Aorta (tissue), 5 donors: ENCODE measurements at regions not wholly inside any gene's neighbourhood (a gene's known extent, or its start where the extent isn't known, plus 50 kb on each side); places are given as distances from the start of the nearest gene placed in this dataset.

Source experiments
- ATAC-seq: fragments of 200-7000 bp; cut with Tn5 transposase; one replicate; pipeline ENCODE4 v1.9.1; 2022; ENCODE audit warnings: moderate library complexity; ENCODE audit not compliant: low FRiP score
- DNase-seq, 2 donors: peaks; one replicate each; pipeline ENCODE4 v3.0.0-alpha.2; 2020
- H3K27ac ChIP-seq, 2 donors: one replicate each; pipeline ENCODE4 v1.5.1; 2013; ENCODE audit warnings: low read length in 2 of 2, mild to moderate bottlenecking in 2 of 2, moderate library complexity in 2 of 2, control low read depth in 1 of 2, inconsistent platforms in 1 of 2, low read depth in 1 of 2
- H3K27me3 ChIP-seq, 2 donors: one replicate each; pipeline ENCODE4 v1.6.1; 2013; ENCODE audit warnings: control low read depth in 1 of 2, low read length in 1 of 2, mild to moderate bottlenecking in 1 of 2, moderate library complexity in 1 of 2; ENCODE audit not compliant: insufficient read depth in 2 of 2, control insufficient read depth in 1 of 2
- H3K36me3 ChIP-seq, 2 donors: one replicate each; pipeline ENCODE4 v1.6.1; 2013; ENCODE audit warnings: control low read depth in 1 of 2, low read length in 1 of 2, mild to moderate bottlenecking in 1 of 2; ENCODE audit not compliant: insufficient read depth in 2 of 2, control insufficient read depth in 1 of 2
- H3K4me1 ChIP-seq, 2 donors: one replicate each; pipeline ENCODE4 v1.6.1; 2013; ENCODE audit warnings: low read length in 2 of 2, control low read depth in 1 of 2, mild to moderate bottlenecking in 1 of 2, moderate library complexity in 1 of 2; ENCODE audit not compliant: insufficient read depth in 2 of 2, control insufficient read depth in 1 of 2
- H3K4me3 ChIP-seq, 2 donors: one replicate each; pipeline ENCODE4 v1.5.1; 2013; ENCODE audit warnings: low read length in 2 of 2, control low read depth in 1 of 2, mild to moderate bottlenecking in 1 of 2
- H3K9me3 ChIP-seq: one replicate; pipeline ENCODE4 v1.6.1; 2013; ENCODE audit warnings: mild to moderate bottlenecking, low read length; ENCODE audit not compliant: control insufficient read depth
- WGBS, 2 donors: extraction: QIAGEN DNeasy Blood & Tissue Kit; methylation state at CpG; one replicate each; pipeline ENCODE4 v1.1.7; 2013; 5-methylcytosine and 5-hydroxymethylcytosine counted together
- intact Hi-C, 2 donors: fragments of 100-400 bp; cut with DNase I; formaldehyde crosslinking; loops; one replicate each; pipeline versions ENCODE4 v1.14.2 to v1.15.0; 2022
- donor health status: healthy with polysubstance abuse.
- donor health status: Bipolar disorder and iron deficiency.
- donor health status: DM: no; HTN: no; CAD: no.
- donor health status: DM: no; HTN: no; CAD: no.
- donor health status: DM: yes; HTN: yes; CAD: no.

DNA sequence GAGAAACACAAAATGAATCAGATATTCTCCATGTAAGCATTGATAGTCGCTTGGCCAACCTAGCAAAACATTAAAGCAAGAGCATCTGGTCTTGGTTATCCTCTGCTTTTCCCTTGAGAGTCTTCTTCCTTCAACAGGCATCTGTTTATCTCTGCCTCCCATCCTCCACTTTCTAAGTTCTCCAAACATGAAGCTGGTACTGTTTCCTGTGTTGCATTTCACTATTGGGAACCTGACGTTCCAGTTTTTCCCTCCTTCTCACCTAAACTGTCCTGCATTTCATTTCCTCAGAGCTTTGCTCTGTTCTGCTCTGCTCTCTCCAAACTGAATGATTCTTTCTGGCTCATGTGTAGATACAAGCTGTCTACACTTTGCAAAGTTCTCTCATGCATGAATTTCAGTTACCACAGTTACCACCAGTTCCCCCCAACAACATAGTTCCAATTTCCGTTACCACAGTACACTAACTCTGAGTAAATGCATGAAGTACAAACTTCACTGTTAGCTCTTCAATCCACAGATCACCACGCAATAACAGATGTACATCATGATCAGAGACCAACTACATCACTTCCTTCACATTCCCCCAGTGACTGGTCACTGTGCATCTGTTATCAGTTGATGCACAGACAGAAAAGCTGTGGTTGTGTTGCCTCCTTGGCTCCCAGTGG lies 86.7 kb upstream of the F13A1 start:
- intact Hi-C loops = no loop called here
- no peak overlapping the region for H3K27ac ChIP-seq
- peak; percentile 71 for ATAC-seq

DNA sequence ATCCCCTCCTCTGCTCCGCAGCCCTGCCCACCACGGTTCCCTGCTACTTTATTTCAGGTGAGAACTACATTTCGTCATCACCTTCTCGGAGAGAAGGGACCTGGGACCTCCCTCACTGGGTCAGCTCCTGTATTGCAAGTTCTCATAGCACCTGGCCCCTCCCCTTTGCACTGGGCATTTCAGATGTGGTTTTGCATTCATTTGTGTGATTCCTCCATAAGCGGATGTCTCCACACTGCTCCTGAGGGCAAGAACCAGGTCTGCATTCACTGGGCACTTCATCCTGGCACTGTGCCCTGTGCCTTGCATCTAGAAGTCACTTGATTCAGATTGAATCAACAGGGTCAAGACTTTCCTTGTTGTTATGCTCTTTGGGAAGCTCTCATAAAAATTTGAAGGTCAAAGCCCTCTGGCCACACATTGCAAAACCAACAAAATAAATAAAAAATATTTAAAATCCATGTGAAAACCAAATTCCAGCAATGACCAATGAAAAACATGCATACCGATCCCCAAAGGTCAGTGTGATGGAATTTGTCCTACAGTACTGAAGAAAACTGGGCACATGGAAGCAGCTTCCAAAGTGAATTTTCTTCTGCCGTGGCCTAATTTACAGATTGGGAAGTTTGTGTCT lies 89.1 kb upstream of the F13A1 start:
- Histone ChIP-seq H3K27me3 (no peaks in the 10 kb centered on the region), H3K4me3 (no peak overlapping the region), H3K9me3 (no peaks in the 10 kb centered on the region), H3K4me1 (no peaks in the 10 kb centered on the region), H3K27ac (no peak overlapping the region), H3K36me3 (no peaks in the 10 kb centered on the region)
- 86% methylated on average over 7 of the region's 7 CpGs for WGBS, 2 donors
- no peak for DNase-seq
- no peak for ATAC-seq
- intact Hi-C loops = no loop called here

More for the DNA sequence above, 86.7 kb upstream of the F13A1 start:
- H3K27me3 ChIP-seq = no peaks in the 10 kb centered on the region
- no peaks in the 10 kb centered on the region for H3K4me1 ChIP-seq
- DNase-seq = no peak
- H3K4me3 ChIP-seq = no peak overlapping the region
- H3K9me3 ChIP-seq = no peaks in the 10 kb centered on the region
- no peaks in the 10 kb centered on the region for H3K36me3 ChIP-seq
- WGBS, 2 donors = 81 to 85% methylated on average over 4 of the region's 4 CpGs

DNA sequence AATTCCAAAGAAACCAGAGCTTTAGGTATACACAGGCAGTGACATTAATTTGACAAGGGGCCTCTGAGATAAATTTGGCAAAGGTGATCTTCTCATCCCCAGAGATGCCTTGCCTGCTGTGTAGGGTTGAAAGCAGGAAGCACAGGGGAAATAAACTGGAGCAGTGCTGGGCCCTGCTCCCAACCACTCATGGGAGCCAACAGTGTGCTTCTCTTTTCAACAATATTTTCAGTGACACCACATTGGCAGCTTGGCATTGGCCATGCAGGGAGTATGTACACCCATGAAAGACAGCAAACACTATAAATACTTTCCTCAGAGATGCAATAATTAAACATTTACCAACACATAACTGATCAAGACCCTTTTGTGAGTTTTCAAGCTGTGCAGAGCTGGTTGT lies 90.7 kb upstream of the F13A1 start:
- H3K27ac ChIP-seq = no peak overlapping the region
- intact Hi-C loops = no loop called here
- H3K4me1 ChIP-seq = no peaks in the 10 kb centered on the region
- no peak overlapping the region for H3K4me3 ChIP-seq
- no peaks in the 10 kb centered on the region for H3K36me3 ChIP-seq
- H3K27me3 ChIP-seq = no peaks in the 10 kb centered on the region
- ATAC-seq (no peak), DNase-seq (no peak)
- H3K9me3 ChIP-seq = no peaks in the 10 kb centered on the region

DNA sequence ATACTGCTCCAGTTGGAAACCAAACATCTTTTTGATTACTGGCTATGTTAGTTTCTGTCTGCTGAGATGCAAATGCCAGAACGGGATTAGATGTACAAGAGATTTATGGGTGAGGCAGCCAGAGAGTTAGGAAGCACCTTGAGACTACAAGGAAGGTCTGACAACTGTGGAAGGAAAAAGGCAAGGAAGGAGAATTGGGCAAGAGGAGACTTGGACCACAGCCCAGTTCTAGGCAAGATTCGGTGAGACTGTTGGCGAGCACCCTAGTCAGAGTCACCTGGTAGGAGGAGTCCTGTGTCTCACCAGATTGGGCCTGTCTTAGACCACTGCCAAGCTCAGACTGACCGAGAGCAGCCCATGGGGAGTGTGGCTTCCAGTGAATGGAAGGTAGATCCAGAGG lies 91.8 kb upstream of the F13A1 start:
- DNase-seq (no peak), ATAC-seq (no peak)
- H3K36me3 ChIP-seq = no peaks in the 10 kb centered on the region
- H3K4me1 ChIP-seq = no peaks in the 10 kb centered on the region
- H3K4me3 ChIP-seq = no peak overlapping the region
- intact Hi-C loops = no loop called here
- H3K27ac ChIP-seq = no peak overlapping the region
- no peaks in the 10 kb centered on the region for H3K27me3 ChIP-seq
- no peaks in the 10 kb centered on the region for H3K9me3 ChIP-seq
- 71 to 79% methylated on average over 4 of the region's 4 CpGs for WGBS, 2 donors

DNA sequence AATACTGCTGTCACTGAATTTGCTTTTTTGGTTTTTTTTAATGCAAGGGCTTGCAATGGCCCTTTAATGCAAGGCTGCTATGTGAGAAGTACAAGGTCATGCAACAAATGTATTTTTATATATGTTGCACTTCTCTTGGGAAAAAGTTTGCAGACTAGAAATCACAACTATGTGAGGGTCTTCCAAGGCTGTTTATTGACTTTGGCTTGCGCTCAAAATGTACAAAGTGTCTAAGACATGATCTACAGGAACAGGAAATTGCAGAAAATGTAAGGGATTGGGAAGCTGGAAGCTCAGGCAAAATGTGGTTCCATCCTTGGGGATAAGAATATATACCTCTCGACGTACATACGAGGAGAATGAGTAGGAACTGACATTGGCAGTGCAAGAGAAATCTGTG lies 92.2 kb upstream of the F13A1 start:
- Histone ChIP-seq H3K9me3 (no peaks in the 10 kb centered on the region), H3K36me3 (no peaks in the 10 kb centered on the region), H3K4me1 (no peaks in the 10 kb centered on the region), H3K27ac (no peak overlapping the region), H3K4me3 (no peak overlapping the region), H3K27me3 (no peaks in the 10 kb centered on the region)
- DNase-seq = no peak
- WGBS, 2 donors = 70 to 73% methylated on average over 4 of the region's 4 CpGs
- intact Hi-C loops = no loop called here
- no peak for ATAC-seq

GRCh38 chr6:6414931-6415330 lies 94.5 kb upstream of the F13A1 start:
- H3K36me3 ChIP-seq = no peaks in the 10 kb centered on the region
- H3K4me1 ChIP-seq = no peaks in the 10 kb centered on the region
- ATAC-seq (no peak), DNase-seq (no peak)
- H3K9me3 ChIP-seq = no peaks in the 10 kb centered on the region
- intact Hi-C loops = no loop called here
- no peak overlapping the region for H3K4me3 ChIP-seq
- H3K27ac ChIP-seq = no peak overlapping the region
- no peaks in the 10 kb centered on the region for H3K27me3 ChIP-seq
- 83 to 84% methylated on average over 5 of the region's 5 CpGs for WGBS, 2 donors

- no peak for DNase-seq
Measured at GRCh38 chr6:6417475-6417874, 97.0 kb upstream of the F13A1 start.

DNA sequence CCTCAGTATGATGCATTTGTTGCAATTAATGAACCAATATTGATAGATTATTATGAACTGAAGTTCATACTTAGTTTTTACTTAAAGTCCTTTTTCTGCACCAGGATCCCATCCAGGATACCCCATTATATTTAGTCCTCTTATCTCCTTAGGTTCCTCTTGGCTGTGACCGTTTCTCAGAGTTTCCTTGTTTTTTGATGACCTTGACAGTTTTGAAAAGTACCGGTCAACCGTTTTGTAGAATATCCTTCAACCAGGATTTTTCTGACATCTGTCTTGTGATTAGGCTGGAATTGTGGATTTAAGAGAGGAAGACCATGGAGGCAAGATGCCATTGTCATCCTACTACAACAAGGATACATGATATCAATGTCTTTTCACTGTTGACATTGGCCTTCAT lies 98.0 kb upstream of the F13A1 start:
- Histone ChIP-seq H3K27ac (no peak overlapping the region), H3K9me3 (peaks cover 3% of the 10 kb centered on the region), H3K4me3 (no peak overlapping the region), H3K36me3 (no peaks in the 10 kb centered on the region), H3K27me3 (no peaks in the 10 kb centered on the region), H3K4me1 (no peaks in the 10 kb centered on the region)
- intact Hi-C loops = no loop called here
- ATAC-seq (no peak), DNase-seq (no peak)
- WGBS, 2 donors = 48 to 58% methylated on average over 3 of the region's 3 CpGs

More at GRCh38 chr6:6417475-6417874, 97.0 kb upstream of the F13A1 start:
- no peaks in the 10 kb centered on the region for H3K36me3 ChIP-seq
- H3K4me3 ChIP-seq = no peak overlapping the region
- ATAC-seq = no peak
- 91 to 94% methylated on average over 7 of the region's 7 CpGs for WGBS, 2 donors
- no peaks in the 10 kb centered on the region for H3K9me3 ChIP-seq
- H3K27ac ChIP-seq = no peak overlapping the region
- no peaks in the 10 kb centered on the region for H3K4me1 ChIP-seq
- H3K27me3 ChIP-seq = no peaks in the 10 kb centered on the region
- intact Hi-C loops = no loop called here

- intact Hi-C loops = no loop called here
- ATAC-seq = no peak
- H3K27ac ChIP-seq = no peak overlapping the region
- 79 to 84% methylated on average over 1 of the region's 1 CpG for WGBS, 2 donors
- no peak for DNase-seq
- peaks cover 6% of the 10 kb centered on the region for H3K9me3 ChIP-seq
- H3K4me3 ChIP-seq = no peak overlapping the region
- no peaks in the 10 kb centered on the region for H3K36me3 ChIP-seq
- no peaks in the 10 kb centered on the region for H3K27me3 ChIP-seq
- no peaks in the 10 kb centered on the region for H3K4me1 ChIP-seq
Measured at GRCh38 chr6:6420107-6420506, 99.6 kb upstream of the F13A1 start.
